GM12878 (cell line): ENCODE measurements at regions not wholly inside any gene's neighbourhood (a gene's known extent, or its start where the extent isn't known, plus 50 kb on each side); places are given as distances from the start of the nearest gene placed in this dataset.

Experiments used
- ATAC-seq: fragments of 200-7000 bp; cut with Tn5 transposase; 3 replicates; pipeline ENCODE4 v1.9.1; 2020; ENCODE audit warnings: mild to moderate bottlenecking, moderate library complexity
- BruUV-seq: library from RNA; stranded (reverse); fragments of 400-500 nt; replicated peaks from 2 replicates; lab custom pipeline; 2021; lab: Mats Ljungman, UMichigan
- CTCF ChIA-PET: fragments of 300-600 bp; sonication (Branson Sonifier 250); formaldehyde crosslinking; extraction: SDS; loops from one replicate; lab custom pipeline; 2021; ENCODE audit warnings: inconsistent platforms; lab: Yijun Ruan, JAX
- POLR2A ChIA-PET: fragments of 350-600 bp; formaldehyde crosslinking; extraction: SDS; loops from one replicate; lab custom pipeline; 2021; ENCODE audit warnings: inconsistent platforms; lab: Charles Lee
- RAD21 ChIA-PET: fragments of 300-600 bp; sonication (Branson Sonifier 250); formaldehyde crosslinking; loops from one replicate; lab custom pipeline; 2023; ENCODE audit warnings: antibody characterized with exemption; ENCODE audit not compliant: unreplicated experiment; lab: Charles Lee
- SMC1A ChIA-PET: fragments of 300-600 bp; sonication (Branson Sonifier 250); formaldehyde crosslinking; loops from one replicate; lab custom pipeline; 2023; ENCODE audit not compliant: unreplicated experiment, uncharacterized antibody; lab: Charles Lee
- DNase-seq: peaks from one replicate; pipeline ENCODE4 v3.0.0-alpha.2; 2011; ENCODE audit warnings: low read depth, low spot score
- FAIRE-seq: peaks from 3 replicates; lab custom pipeline; 2011; peaks lifted over from hg19 to GRCh38; lab: Jason Lieb, UNC
- H2AFZ ChIP-seq: 2 replicates; pipeline ENCODE4 v1.6.0; 2011; ENCODE audit warnings: low read depth, low read length, control low read depth; ENCODE audit not compliant: control insufficient read depth
- H3K27ac ChIP-seq: 2 replicates; pipeline ENCODE4 v1.5.1; 2011; ENCODE audit warnings: control low read depth; ENCODE audit not compliant: control insufficient read depth, insufficient read depth
- H3K27me3 ChIP-seq, 2 experiments: replicated peaks in 1 of 2; 2 replicates each; pipeline versions ENCODE4 v1.6.0 to v1.6.1; 2011; ENCODE audit warnings: low read length in 1 of 2; ENCODE audit not compliant: control insufficient read depth in 2 of 2, insufficient read depth in 2 of 2
- H3K36me3 ChIP-seq, 2 experiments: 2 replicates each; pipeline ENCODE4 v1.5.1; 2011; ENCODE audit warnings: low read length in 1 of 2; ENCODE audit not compliant: control insufficient read depth in 2 of 2, insufficient read depth in 2 of 2
- H3K4me1 ChIP-seq: 2 replicates; pipeline ENCODE4 v1.6.1; 2011; ENCODE audit warnings: mild to moderate bottlenecking, low read length, moderate library complexity, mixed read lengths; ENCODE audit not compliant: control insufficient read depth, insufficient read depth
- H3K4me2 ChIP-seq: 2 replicates; pipeline ENCODE4 v1.6.0; 2011; ENCODE audit warnings: control low read depth; ENCODE audit not compliant: control insufficient read depth, insufficient read depth
- H3K4me3 ChIP-seq: fragments of 200-600 bp; sonication (generic); 2 replicates; pipeline ENCODE4 v1.5.1; 2016
- H3K79me2 ChIP-seq: 2 replicates; pipeline ENCODE4 v1.6.0; 2011; ENCODE audit warnings: low read length; ENCODE audit not compliant: control insufficient read depth, insufficient read depth
- H3K9ac ChIP-seq: 2 replicates; pipeline ENCODE4 v1.8.0; 2011; ENCODE audit warnings: low read length, control low read depth, mixed read lengths; ENCODE audit not compliant: control insufficient read depth, insufficient read depth
- H3K9me3 ChIP-seq: replicated peaks from 3 replicates; pipeline ENCODE4 v1.5.1; 2011; ENCODE audit warnings: mild to moderate bottlenecking, low read length; ENCODE audit not compliant: control insufficient read depth, insufficient read depth
- H4K20me1 ChIP-seq: 2 replicates; pipeline ENCODE4 v1.6.0; 2011; ENCODE audit not compliant: control insufficient read depth, insufficient read depth
- ESRRA ChIP-seq: IDR thresholded peaks from 2 replicates; pipeline ENCODE4 v1.6.1; 2012; ENCODE audit warnings: mild to moderate bottlenecking, low read length, improper control_type of control experiment
- EZH2 ChIP-seq: IDR thresholded peaks from 2 replicates; pipeline ENCODE4 v1.6.1; 2012; ENCODE audit warnings: low read depth, mild to moderate bottlenecking, control low read depth, inconsistent platforms, low read length, borderline replicate concordance; ENCODE audit not compliant: control insufficient read depth
- GABPA ChIP-seq: IDR thresholded peaks from 2 replicates; pipeline ENCODE4 v1.6.1; 2014; ENCODE audit warnings: antibody characterized with exemption, low read depth, mild to moderate bottlenecking, inconsistent platforms
- MEF2B ChIP-seq: fragments of 450-650 bp; IDR thresholded peaks from 2 replicates; pipeline ENCODE4 v1.6.1; 2018; ENCODE audit warnings: mild to moderate bottlenecking, moderate library complexity; ENCODE audit not compliant: partially characterized antibody, poor library complexity, severe bottlenecking
- NR2C2 ChIP-seq: IDR thresholded peaks from 2 replicates; pipeline ENCODE4 v1.6.1; 2011; ENCODE audit warnings: borderline replicate concordance, low read depth; ENCODE audit not compliant: control insufficient read depth, insufficient read length
- POU2F2 ChIP-seq: IDR thresholded peaks from 3 replicates; pipeline ENCODE4 v1.6.1; 2011; ENCODE audit warnings: low read depth, mild to moderate bottlenecking, low read length, borderline replicate concordance
- RELB ChIP-seq: fragments of 450-650 bp; IDR thresholded peaks from 2 replicates; pipeline ENCODE4 v1.6.1; 2017; ENCODE audit warnings: low read depth, mild to moderate bottlenecking, moderate library complexity
- SIN3A ChIP-seq: IDR thresholded peaks from 2 replicates; pipeline ENCODE4 v1.6.1; 2012; ENCODE audit warnings: low read depth, low read length, improper control_type of control experiment
- SMAD1 ChIP-seq: fragments of 450-650 bp; IDR thresholded peaks from 2 replicates; pipeline ENCODE4 v1.6.1; 2018; ENCODE audit warnings: mild to moderate bottlenecking, low read depth; ENCODE audit not compliant: partially characterized antibody
- SREBF2 ChIP-seq: IDR thresholded peaks from 2 replicates; pipeline ENCODE4 v1.6.1; 2012; ENCODE audit warnings: mild to moderate bottlenecking, low read length
- STAT1 ChIP-seq: fragments of 450-650 bp; conservative IDR thresholded peaks from 2 replicates; pipeline ENCODE4 v1.6.1; 2014; ENCODE audit warnings: antibody characterized with exemption, mild to moderate bottlenecking
- SUPT20H ChIP-seq: IDR thresholded peaks from 2 replicates; pipeline ENCODE4 v1.6.1; 2011; ENCODE audit warnings: low read depth, mild to moderate bottlenecking, low read length, moderate library complexity, borderline replicate concordance; ENCODE audit not compliant: control insufficient read depth
- SUZ12 ChIP-seq: fragments of 200-600 bp; sonication (generic); IDR thresholded peaks from one replicate; pipeline ENCODE4 v1.6.1; 2018; ENCODE audit warnings: antibody characterized with exemption, mild to moderate bottlenecking; ENCODE audit not compliant: unreplicated experiment
- YBX1 ChIP-seq: fragments of 450-650 bp; IDR thresholded peaks from 2 replicates; pipeline ENCODE4 v1.6.1; 2016; ENCODE audit warnings: antibody characterized with exemption
- WGBS: methylation state at CpG from one replicate; pipeline ENCODE4 v1.1.6; 2016; ENCODE audit warnings: low lambda C conversion rate; ENCODE audit not compliant: insufficient replicate concordance, insufficient coverage; ENCODE audit errors: missing lambda C conversion rate; 5-methylcytosine and 5-hydroxymethylcytosine counted together
- in situ Hi-C: fragments of 300-500 bp; cut with MboI; formaldehyde crosslinking; loops from 9 replicates; pipeline ENCODE4 v1.14.3; 2018; ENCODE audit warnings: mixed read lengths
- intact Hi-C: fragments of 100-400 bp; cut with micrococcal nuclease; formaldehyde crosslinking; loops from one replicate; pipeline ENCODE4 v1.14.2; 2022; ENCODE audit not compliant: unreplicated experiment
- TF ChIP-seq, protein P1 (sequence below): IDR thresholded peaks from 2 replicates; pipeline ENCODE4 v1.6.1; 2012; ENCODE audit warnings: low read depth, low read length, improper control_type of control experiment

GRCh38 chr4:32748498-32748897, 2028.3 kb downstream of the PCDH7 start:
- Histone ChIP-seq H3K9me3 (no peaks in the 10 kb centered on the region), H3K4me3 (no peak overlapping the region), H3K36me3 (no peaks in the 10 kb centered on the region), H3K79me2 (no peaks in the 10 kb centered on the region), H3K4me1 (no peaks in the 10 kb centered on the region), H2AFZ (no peak overlapping the region), H3K27ac (no peak overlapping the region), H3K4me2 (no peak overlapping the region), H4K20me1 (no peaks in the 10 kb centered on the region), H3K27me3 (no peaks in the 10 kb centered on the region), H3K9ac (no peak overlapping the region)
- 41% methylated on average over 9 of the region's 9 CpGs for WGBS
- ChIA-PET POLR2A (no interaction called here), SMC1A (no interaction called here), RAD21 (no interaction called here), CTCF (no interaction called here)
- in situ Hi-C loops (no loop called here), intact Hi-C loops (no loop called here)
- FAIRE-seq (no peak), DNase-seq (no peak), ATAC-seq (no peak; the same call in 1 of the 3 replicates)
- TF ChIP-seq ESRRA (no peak), GABPA (no peak), SUZ12 (no peak), NR2C2 (no peak), STAT1 (no peak), MEF2B (no peak), SREBF2 (no peak), SMAD1 (no peak), EZH2 (no peak), YBX1 (no peak), SUPT20H (no peak), SIN3A (no peak), RELB (no peak), POU2F2 (no peak)
- TF ChIP-seq, protein P1, sequence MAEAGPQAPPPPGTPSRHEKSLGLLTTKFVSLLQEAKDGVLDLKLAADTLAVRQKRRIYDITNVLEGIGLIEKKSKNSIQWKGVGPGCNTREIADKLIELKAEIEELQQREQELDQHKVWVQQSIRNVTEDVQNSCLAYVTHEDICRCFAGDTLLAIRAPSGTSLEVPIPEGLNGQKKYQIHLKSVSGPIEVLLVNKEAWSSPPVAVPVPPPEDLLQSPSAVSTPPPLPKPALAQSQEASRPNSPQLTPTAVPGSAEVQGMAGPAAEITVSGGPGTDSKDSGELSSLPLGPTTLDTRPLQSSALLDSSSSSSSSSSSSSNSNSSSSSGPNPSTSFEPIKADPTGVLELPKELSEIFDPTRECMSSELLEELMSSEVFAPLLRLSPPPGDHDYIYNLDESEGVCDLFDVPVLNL: no peak
- no TSS peak for BruUV-seq
